GM18507 (cell line): ENCODE measurements at regions not wholly inside any gene's neighbourhood (a gene's known extent, or its start where the extent isn't known, plus 50 kb on each side); places are given as distances from the start of the nearest gene placed in this dataset.
"Not testable (repeated sequence)": the region's sequence is repeated elsewhere in the genome, so short reads cannot be mapped to it uniquely, and the experiment has no call there.

Experiments used
- DNase-seq: peaks from one replicate; pipeline ENCODE4 v3.0.0; 2011; ENCODE audit warnings: low read depth; ENCODE audit not compliant: insufficient read length; ENCODE audit errors: extremely low spot score
- FAIRE-seq: peaks from 2 replicates; lab custom pipeline; 2011; peaks lifted over from hg19 to GRCh38; lab: Jason Lieb, UNC

GRCh38 chr22:25348391-25348790 is 129.0 kb downstream of the CRYBB2 start:
- FAIRE-seq: no peak
- no peak for DNase-seq

DNA sequence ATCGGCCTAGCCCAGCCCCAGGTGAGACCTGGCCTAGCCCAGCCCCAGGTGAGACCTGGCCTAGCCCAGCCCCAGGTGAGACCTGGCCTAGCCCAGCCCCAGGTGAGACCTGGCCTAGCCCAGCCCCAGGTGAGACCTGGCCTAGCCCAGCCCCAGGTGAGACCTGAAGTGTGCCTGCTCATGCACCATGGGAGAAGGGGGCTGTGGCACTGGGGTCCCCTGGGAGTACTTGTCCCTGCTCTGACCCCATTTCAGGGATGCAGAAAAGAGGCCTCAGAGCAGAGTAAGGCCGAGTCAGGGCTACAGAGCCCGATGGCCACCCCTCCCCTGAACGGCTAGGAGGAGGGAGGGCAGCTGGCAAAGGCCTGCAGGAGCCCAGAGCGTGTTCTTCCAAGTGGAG is 129.6 kb downstream of the CRYBB2 start:
- not testable (repeated sequence) for DNase-seq, FAIRE-seq

GRCh38 chr22:25350551-25350971 is 131.1 kb downstream of the CRYBB2 start:
- DNase-seq (no peak), FAIRE-seq (no peak)

DNA sequence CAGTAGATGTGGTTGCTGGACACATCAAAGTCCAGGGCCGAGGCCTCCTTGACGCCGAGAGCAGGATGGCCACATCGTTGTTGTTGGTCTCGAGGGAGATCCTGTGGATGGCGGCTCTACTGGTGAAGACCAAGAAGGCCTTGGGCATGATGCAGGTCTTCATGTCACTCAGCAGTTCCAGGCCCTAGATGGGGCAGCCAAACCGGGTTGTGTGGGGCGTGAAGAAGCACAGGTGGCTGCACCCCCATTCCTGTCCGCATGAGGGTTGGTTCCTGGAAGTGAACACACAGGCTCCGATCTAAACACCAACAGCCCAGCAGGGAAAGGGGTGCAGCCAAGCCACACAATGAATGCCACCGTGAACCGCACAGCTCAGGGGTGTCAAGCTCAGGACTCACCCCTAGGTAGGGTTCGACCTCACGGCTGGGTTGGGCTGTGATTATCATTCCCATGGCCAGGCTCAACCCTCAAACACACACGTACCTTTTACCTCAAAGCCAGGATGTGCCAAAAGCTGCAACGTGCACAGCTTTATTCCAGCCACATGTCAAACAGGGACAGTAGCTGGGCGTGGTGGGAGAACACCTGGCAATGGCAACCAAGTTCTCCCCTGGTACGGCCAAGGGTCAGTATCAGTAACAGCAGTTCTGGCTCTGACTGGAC is 132.3 kb downstream of the CRYBB2 start:
- no peak for DNase-seq
- no peak for FAIRE-seq

DNA sequence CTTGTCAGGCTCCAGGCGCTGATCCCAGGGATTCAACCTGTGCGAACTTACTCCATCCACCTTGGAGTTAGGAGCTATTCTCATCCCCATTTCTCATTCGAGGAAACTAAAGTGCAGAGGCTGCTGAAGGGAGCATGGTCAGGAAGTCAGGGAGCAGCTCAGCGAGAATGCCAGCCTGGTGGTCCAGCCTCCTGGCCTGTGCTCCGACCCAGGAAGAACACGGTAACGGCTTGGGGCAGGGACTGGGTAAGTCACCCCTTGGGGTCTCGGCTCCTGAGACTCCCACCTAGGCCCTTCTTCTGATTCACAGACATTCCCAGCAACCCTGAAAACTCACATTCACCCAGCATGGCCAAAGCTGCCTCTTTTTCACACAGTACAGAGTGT is 132.8 kb downstream of the CRYBB2 start:
- FAIRE-seq (no peak), DNase-seq (no peak)

- FAIRE-seq: no peak
- no peak for DNase-seq
Observed at GRCh38 chr22:25353516-25354445, 134.3 kb downstream of the CRYBB2 start.

GRCh38 chr22:25354456-25354855 is 135.0 kb downstream of the CRYBB2 start:
- no peak for DNase-seq

GRCh38 chr22:25357132-25357455 is 137.7 kb downstream of the CRYBB2 start:
- DNase-seq (no peak), FAIRE-seq (no peak)

More at GRCh38 chr22:25354456-25354855, 135.0 kb downstream of the CRYBB2 start:
- no peak for FAIRE-seq

- DNase-seq (no peak), FAIRE-seq (no peak)
Observed at GRCh38 chr22:25357606-25358420, 138.4 kb downstream of the CRYBB2 start.

GRCh38 chr22:25358421-25359170 is 139.2 kb downstream of the CRYBB2 start:
- DNase-seq: no peak
- FAIRE-seq: no peak

GRCh38 chr22:25359601-25360261 is 140.3 kb downstream of the CRYBB2 start:
- no peak for DNase-seq
- FAIRE-seq: no peak

DNA sequence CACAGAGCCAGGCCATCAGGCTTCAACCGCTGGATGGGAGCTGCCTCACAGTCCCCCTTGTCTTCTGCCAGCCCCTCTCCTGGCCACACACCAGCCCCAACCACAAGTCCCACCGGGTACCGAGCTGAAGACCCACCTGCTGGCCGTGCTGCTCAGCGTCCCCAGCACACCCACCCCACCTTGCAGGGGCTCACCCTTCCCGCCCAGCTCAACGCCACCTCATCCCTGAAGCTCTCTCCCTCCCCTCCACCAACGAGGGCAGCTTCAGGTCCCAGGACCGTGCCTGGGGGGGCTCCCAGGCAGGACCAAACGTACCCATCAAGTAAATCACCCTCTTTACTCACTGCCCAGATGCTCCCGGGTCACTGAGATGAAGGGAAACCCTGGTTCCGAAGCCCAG is 141.0 kb downstream of the CRYBB2 start:
- no peak for FAIRE-seq
- DNase-seq: no peak

- DNase-seq: no peak
- no peak for FAIRE-seq
Observed at GRCh38 chr22:25360891-25361645, 141.6 kb downstream of the CRYBB2 start.

DNA sequence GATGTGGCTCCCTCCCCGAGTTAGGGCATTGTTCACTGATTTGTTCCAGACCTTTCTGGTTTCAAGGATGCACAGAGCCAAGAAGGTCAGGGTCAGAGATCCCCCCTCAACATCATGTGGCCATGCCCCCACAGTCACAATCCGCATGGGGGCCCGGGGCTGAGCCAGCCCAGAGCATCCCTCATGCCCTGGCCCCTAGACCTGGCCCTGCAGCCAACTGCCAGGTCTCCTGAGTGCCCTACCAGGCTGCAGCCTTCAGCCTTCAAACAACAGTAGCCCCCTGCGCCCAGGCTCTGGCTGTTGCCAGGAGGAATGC is 142.4 kb downstream of the CRYBB2 start:
- FAIRE-seq (no peak), DNase-seq (no peak)

DNA sequence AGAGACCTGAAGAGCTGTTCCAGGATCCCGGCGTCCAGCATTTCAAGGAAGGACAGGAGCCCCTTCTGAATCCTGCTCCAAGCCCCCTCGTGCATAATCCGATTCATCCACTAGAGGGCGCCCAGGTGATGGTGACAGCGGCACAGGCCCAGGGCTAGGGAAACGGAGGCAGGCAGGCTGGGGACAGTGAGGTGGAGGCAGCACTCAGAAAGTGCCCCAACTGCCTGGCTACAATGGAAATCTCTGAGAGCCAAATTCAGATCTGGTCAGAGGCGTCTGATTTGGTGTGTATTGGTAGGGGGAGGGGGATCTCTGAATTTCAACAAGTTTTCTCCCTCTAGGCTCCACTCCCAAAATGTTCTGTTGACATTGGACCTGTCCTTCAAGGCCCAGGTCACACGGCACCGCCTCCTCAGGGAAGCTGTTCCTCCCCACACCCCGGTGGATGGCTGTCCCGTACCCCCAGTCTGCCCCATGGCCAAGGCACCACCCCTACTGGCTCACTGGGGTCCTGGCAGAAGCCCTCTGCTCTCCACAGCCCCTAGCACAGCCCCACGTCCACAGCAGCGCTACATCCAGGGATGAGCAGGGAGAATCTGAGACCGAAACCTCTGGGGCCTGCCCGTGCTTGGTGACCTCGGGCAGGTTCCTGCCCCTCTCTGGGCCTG is 142.9 kb downstream of the CRYBB2 start:
- peak; percentile 75 for DNase-seq
- peak; percentile 93 for FAIRE-seq

GRCh38 chr22:25362883-25363240 is 143.4 kb downstream of the CRYBB2 start:
- FAIRE-seq (peak; percentile 12), DNase-seq (no peak)

DNA sequence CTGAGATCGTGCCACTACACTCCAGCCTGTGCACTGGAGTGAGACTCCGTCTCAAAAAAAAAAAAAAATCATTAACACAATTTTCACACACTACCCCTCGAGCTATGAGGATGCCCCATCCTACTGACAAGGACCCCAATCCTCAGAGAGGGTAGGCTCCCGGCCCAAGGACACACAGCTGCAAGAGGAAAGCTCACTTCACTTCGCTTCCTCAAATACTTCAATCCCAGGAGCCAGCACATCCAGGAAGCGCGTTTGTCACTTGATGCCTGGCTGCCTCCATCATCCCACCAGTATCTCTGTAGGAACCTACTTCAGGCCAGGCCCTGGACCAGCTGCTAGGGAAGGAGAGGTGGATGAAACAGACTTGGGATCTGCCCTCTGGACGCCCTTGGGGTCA is 144.0 kb downstream of the CRYBB2 start:
- no peak for FAIRE-seq
- no peak for DNase-seq

- no peak for DNase-seq
- no peak for FAIRE-seq
Observed at GRCh38 chr22:25364281-25364680, 144.8 kb downstream of the CRYBB2 start.
